Right kidney (tissue), 1 donor: ENCODE measurements at regions not wholly inside any gene's neighbourhood (a gene's known extent, or its start where the extent isn't known, plus 50 kb on each side); places are given as distances from the start of the nearest gene placed in this dataset.
"Not testable (repeated sequence)": the region's sequence is repeated elsewhere in the genome, so short reads cannot be mapped to it uniquely, and the experiment has no call there.

Experiments
- DNase-seq: peaks from one replicate; pipeline ENCODE4 v3.0.0-alpha.2; 2016

- DNase-seq: no peak
Measured at GRCh38 chr3:182261041-182261440, 532.3 kb upstream of the ATP11B start.

DNA sequence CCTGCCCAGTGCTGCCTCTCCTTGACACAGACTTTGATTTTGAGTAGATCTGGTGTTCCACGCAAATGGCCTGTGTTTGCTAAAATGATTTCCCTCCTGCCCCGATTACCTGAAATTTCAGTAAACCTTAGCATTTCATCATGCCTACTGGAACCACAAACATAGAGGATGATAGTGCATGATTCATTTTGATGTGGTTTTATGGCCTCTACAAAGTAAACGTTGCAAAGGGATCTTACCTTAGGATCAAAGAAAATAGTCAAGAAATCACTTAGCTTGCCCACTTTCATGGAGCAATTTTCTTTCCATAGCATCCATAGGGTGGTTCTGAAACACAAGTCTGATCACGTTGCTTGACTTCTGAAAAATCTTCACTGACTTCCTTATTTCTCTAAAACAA is 524.6 kb upstream of the ATP11B start:
- DNase-seq: no peak

DNA sequence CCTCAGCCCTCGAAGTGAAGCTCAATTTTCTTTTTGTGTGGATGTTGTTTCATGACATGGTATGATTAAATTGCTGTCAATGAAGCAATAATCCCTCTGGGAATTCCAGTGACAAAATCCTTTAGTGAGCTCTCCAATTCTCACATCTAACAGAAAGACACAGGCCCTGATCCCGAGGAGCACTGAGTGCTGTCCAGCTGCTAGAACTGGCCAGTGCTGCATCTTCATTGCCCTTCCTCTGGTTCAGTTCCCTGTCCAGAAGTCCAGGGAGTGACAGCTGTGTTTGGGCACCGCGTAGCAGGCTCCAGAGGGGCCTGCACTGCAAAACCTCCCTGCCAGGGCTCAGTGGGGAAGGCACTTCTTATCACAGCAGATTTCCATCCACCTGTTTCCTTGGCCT is 516.8 kb upstream of the ATP11B start:
- DNase-seq: no peak

GRCh38 chr3:182284793-182285192 is 508.5 kb upstream of the ATP11B start:
- no peak for DNase-seq

GRCh38 chr3:182292591-182292990 is 500.7 kb upstream of the ATP11B start:
- no peak for DNase-seq

- DNase-seq: no peak
Measured at GRCh38 chr3:182294256-182294655, 499.0 kb upstream of the ATP11B start.

- DNase-seq: no peak
Measured at GRCh38 chr3:182294696-182295095, 498.6 kb upstream of the ATP11B start.

DNA sequence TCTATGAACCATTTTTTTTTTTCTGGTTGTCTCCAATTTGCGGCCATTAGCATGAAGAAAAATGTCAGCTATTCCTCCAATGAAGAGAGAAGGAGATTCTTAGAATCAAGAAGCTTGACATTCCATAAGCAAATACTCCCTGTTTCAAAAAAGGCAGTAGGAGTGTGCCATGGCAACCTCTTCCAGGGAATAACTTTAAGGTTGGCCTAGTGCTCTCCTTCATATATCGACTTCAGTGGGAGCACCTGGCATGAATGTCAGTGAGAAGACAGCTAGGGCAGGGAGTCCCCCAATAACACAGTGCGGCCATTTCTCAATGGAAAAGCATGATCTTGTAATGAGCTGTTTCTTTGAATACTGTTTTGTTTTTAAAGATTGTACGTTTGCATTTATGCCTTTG is 493.0 kb upstream of the ATP11B start:
- DNase-seq: no peak

DNA sequence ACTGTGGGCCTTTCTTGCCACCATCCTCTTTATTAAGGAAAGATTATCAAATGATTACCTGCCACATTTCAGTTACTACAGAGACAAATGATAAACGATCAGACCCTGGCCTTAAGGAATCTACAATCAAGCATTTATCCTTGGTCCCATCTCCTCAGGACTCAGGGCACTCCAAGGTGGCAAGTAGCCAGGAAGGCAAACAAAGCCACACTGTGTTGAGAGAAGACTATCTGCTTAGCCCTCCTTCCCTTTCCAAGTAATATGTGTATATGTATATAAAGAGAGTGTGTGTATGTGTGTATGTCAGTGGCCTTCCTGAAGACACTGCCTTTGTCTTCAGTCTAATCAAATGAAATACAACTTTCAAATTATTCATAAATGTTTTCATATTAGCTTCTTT is 490.1 kb upstream of the ATP11B start:
- no peak for DNase-seq

DNA sequence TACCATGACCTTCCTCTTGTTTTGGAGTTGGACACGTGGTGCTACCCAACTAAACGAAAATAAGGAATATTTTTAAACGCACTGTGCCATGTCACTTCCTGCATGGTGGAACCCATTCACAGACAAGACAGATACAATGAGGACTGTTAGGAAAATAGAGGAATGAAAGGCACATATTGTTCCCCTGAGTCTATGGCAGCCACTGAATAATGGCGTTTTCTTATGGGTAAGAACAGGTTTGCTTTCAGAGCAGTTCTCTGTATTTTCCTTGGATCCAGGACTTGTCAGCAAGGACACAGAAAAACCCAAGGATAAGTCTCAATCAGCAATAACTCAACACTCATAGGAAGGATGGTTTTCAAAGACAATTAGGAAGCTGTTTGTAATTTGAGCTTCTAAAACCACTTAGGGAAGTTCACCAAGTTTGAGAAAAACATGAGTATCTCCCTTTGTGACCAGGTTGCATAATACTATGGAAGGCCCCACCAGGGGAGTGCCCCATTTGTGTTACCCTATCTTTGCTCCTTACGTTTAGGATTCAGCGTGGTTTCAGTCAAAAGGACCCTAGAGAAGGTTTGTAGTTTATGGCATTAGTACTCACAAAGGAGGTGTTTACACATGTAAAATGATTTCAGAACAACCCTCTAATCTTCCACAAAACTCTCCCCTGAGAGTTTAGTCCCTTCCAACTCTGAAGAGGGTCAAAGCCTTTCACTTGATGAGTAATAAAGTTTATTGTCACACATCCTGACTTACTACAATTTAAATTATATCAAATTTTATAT is 487.2 kb upstream of the ATP11B start:
- no peak for DNase-seq

- DNase-seq: no peak
Measured at GRCh38 chr3:182308328-182308727, 485.0 kb upstream of the ATP11B start.

GRCh38 chr3:182309120-182309519 is 484.2 kb upstream of the ATP11B start:
- DNase-seq: no peak

GRCh38 chr3:182315313-182315712 is 478.0 kb upstream of the ATP11B start:
- no peak for DNase-seq

DNA sequence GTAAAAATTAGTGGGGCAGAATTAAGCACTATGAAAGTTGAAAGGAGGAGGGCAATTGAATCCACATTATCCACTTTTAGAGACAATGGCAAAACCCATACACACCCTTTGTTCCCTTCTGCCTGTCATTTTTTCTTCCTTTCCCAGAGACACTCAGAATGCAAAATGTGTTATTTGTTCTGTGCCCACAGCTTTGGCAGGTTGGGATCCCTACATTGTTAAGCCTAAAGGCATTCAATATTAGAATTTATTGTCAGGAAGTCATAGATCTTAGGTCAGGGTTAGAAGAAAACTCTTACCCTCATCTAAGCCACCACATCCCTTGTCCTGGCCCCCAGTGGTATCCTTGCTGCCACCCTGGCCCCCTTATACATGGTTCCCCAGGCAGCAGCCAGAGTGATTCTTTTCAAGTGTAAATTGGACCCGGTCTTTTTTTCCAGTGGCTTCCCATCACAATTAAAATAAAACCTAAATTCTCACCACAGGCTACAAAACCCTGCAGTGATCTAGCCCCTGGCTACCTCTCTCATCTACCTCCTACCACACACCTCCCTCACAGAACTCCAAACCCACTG is 470.1 kb upstream of the ATP11B start:
- DNase-seq: no peak

DNA sequence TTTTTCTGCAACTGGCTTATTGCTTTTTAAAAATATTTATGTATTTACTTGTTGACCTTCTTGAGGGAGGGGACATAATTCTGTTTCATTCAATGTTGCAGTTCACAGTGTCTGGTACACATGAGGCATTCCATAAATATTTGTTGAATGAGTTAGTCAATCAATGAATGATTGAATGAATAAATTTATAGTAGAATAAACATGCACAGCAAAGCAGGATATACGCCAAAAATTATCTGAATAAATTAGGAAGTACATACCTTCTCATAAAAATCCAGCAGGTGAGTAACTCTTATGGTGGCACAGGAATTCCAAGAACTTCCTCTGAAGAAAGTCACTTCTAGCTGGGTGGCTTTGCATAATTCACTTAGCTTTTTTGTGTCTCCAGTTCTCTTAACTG is 469.4 kb upstream of the ATP11B start:
- DNase-seq: no peak

GRCh38 chr3:182325213-182325950 is 467.9 kb upstream of the ATP11B start:
- no peak for DNase-seq

- DNase-seq: peak; percentile 18
Measured at GRCh38 chr3:182327196-182327681, 466.1 kb upstream of the ATP11B start.

DNA sequence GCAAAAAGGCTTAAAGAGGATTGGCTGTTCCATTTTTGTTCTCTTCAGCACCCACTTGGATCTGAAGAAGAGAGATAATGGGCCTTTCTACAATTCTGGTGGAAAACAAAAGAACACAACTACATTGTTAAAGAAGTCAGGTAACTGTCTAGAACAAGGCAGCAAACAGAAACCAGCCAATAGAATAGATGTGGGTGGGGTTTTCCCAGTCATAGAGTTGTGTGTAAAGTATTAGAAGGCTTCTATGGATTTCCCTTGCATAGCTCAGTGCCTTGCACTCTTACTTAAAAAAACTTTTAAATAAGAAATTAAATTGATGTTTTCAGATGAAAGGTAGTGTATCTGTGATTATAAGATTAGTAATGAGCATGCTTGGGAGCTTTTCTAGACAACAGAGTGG is 462.7 kb upstream of the ATP11B start:
- DNase-seq: no peak

GRCh38 chr3:182331341-182331740 is 462.0 kb upstream of the ATP11B start:
- DNase-seq: no peak

DNA sequence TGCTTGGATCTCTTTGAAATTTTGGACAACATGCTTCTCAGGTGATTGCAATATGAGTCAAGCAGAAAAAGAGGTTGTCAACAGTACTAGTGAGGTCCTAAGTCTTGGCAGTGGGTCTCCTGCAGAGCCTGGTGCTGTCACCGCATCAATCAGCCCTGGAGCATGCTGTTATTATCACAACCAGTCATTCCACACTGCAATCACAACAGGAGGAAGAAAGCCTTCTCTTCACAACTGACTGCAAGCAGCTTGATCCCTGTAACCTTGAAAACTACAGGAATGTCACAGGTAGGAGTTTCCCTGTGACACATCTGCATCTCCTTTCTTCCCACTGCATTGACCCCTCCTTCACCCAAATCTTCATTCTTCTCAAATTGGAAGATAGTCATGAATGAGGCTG is 451.1 kb upstream of the ATP11B start:
- no peak for DNase-seq

- not testable (repeated sequence) for DNase-seq
Measured at GRCh38 chr3:182344026-182344425, 449.3 kb upstream of the ATP11B start.

DNA sequence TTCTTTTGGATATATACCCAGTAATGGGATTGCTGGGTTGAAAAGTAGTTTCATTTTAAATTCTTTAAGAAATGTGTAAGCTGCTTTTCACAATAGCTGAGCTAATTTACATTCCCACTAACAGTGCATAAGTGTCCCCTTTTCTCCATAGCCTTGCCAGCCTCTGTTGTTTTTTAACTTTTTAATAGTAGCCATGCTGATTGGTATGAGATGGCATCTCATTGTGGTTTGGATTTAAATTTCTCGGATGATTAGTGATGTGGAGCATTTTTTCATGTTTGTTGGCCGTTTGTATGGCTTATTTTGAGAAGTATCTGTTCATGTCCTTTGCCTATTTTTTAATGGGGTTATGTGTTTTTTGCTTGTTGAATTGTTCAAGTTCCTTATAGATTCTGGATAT is 444.3 kb upstream of the ATP11B start:
- no peak for DNase-seq

- no peak for DNase-seq
Measured at GRCh38 chr3:182349951-182350517, 443.3 kb upstream of the ATP11B start.
